DMS53 treated with DMSO at 0.1 percent for 48 hours (cell line): ENCODE measurements at regions not wholly inside any gene's neighbourhood (a gene's known extent, or its start where the extent isn't known, plus 50 kb on each side); places are given as distances from the start of the nearest gene placed in this dataset.
"Not testable (repeated sequence)": the region's sequence is repeated elsewhere in the genome, so short reads cannot be mapped to it uniquely, and the experiment has no call there.

Source experiments
- DNase-seq: peaks from one replicate; lab custom pipeline; 2025; ENCODE audit not compliant: unreplicated experiment; lab: John Stamatoyannopoulos, UW

DNA sequence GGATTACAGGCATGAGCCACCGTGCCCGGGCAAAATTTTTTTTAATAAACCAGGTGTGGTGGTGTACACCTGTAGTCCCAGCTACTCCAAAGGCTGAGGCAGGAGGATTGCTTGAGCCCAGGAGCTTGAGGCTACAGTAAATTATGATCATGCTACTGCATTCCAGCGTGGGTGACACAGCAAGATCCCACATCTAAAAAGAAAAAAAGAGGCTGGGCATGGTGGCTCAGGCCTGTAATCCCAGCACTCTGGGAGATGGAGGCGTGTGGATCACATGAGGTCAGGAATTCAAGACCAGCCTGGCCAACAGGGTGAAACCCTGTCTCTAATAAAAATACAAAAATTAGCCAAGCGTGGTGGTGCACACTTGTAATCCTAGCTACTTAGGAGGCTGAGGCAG is 125.6 kb downstream of the ZNF281 start:
- not testable (repeated sequence) for DNase-seq

DNA sequence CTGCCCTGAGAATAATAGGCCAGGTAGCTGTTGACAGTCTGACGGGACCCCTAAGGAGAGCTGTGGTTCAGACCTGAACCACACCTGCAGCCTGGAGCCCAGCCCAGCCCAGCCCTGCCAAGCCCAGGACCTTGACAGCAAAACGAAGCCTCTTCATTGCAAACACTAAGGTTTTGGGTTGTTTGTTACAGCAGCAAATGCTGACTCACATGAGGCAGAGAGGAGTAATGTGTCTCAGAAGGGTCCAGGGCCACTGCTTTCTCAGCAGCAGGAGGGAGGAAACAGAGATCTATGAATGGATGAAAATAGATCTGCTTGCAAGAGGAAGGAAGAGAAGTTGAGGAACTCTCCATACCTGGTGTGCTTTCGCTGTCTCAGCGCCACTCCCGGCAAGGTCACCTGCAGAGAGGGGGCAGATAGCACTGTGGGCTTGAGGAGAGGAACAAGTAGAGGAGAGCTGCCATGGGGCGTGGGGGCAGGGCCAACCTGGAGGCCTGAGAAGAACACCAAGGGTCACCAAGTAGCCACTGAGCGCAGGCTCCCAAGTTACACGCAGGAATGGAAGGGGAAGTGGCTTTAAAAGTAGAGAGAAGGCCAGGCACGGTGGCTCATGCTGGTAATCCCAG is 127.2 kb downstream of the ZNF281 start:
- DNase-seq, result no peak

DNA sequence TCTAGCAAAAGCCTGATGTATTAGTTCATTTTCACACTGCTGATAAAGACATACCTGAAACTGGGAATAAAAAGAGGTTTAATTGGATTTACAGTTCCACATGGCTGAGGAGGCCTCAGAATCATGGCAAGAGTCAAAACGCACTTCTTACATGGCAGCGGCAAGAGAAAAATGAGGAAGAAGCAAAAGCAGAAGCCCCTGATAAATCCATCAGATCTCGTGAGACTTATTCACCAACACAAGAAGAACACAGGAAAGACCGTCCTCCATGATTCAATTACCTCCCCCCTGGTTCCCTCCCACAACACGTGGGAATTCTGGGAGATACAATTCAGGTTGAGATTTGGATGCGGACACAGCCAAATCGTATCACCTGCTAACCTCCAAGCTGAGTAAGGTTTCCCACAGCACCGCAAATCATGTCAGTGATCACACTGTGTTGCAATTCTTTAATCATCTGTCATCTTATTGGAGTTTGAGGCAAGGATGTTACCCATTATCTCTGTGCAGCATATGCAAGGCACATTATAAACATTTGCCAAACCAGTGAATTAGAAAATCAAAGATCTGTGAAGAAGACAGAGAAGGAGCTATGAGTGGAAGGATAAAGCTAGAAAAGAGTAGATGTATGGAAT is 128.5 kb downstream of the ZNF281 start:
- DNase-seq, result no peak

DNA sequence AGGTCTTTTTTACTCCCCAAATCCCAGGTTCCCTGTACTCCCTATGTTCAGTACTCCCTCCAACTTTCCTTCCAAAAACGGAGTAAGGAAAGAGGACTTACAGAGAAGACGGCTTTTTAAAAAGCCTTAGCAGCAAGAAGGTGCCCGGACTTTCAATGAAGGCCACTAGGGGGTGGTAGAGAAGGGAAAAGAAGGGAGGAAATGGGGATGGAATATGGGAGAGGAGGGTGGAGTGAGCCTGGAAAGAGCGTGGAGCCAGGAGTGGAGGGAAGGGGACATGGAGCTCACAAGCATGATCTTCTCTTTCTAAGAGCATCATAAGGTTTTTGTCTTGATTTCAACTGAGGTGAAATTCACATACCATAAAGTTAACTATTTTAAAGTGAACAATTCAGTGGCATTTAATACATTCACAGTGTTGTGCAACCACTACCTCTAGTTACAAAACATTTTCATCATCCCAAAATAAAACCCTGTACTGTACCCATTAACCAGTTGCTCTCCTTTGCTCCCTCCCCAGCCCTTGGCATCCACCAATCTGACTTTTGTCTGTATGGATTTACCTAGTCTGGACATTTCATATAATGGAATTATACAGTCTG is 129.9 kb downstream of the ZNF281 start:
- peak; percentile 80 for DNase-seq

- no peak for DNase-seq
Observed at GRCh38 chr1:200275816-200276453, 133.9 kb downstream of the ZNF281 start.

DNA sequence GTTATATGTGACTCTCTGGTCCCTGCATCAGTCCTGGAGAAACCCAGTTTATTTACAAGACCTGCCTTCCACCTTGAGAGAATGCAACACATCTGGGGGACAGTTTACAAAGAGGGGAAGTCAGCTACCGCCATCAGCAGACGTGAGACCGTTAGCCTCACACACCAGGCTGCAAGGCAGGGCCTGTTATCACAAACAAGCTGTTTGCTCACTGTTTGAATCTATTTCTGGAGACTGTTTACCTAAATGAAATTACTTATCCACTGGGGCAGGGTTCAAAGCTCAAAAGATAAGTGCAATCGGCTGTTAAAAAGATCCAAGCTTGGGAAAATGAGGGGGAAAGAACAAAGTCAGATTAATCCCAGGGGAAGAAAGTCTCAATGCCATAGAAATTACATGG is 134.4 kb downstream of the ZNF281 start:
- DNase-seq, result no peak

DNA sequence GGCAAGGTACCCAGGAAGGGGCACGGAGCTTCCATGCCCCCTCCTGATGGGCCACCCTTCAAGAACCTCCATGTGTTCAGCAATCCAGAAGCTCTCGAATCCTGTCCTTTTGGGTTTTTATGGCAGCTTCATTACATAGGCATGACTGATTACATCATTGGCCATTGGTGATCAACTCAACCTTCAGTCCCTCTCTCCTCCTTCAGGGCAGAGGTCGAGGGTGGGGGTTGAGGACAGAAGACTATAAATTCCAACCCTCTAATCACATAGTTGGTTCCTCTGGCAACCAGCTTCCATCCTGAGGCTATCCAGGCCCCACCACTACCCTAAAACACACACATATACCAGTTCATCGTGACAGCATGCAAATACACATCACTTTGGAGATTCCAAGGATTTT is 135.7 kb downstream of the ZNF281 start:
- no peak for DNase-seq

GRCh38 chr1:200272481-200273068 is 137.3 kb downstream of the ZNF281 start:
- no peak for DNase-seq

DNA sequence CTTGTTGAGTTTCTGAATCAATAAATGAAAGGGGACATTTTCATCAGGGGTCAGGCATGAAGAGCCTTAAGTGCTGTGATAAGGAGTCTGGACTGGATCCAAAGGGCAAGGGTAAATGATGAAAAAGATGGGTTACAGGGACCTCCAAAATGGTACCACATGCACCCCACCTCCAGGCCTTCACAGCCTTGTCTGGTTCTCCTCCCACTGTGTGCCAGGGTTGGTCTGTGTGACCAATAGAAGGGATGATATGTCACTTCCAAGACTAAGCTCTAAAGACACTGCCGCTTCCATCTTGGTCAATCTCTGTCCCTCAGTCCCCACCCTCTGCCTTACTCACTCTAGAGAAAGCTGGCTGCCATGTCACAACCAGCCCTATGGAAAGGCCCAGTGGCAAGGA is 140.6 kb downstream of the ZNF281 start:
- DNase-seq, result no peak

DNA sequence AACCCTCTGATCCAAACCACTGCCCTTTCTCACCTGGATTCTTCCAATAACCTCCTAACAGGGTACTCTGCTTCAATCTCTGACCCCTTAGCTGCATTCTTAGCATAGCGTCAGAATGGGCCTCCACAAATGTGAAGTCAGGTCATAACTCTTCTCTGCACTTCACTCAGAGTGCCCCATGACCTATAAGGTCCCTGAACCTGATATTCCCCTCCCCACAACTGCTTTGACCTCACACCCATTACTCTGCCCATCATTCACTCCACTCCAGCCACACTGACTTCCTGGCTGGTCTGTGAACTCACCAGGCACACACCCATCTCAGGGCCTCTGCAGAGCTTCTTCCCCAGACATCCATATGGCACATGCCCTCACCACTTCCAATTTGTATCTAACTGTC is 141.9 kb downstream of the ZNF281 start:
- no peak for DNase-seq

GRCh38 chr1:200267458-200267857 is 142.4 kb downstream of the ZNF281 start:
- DNase-seq, result no peak

GRCh38 chr1:200266871-200267270 is 143.0 kb downstream of the ZNF281 start:
- DNase-seq, result no peak

GRCh38 chr1:200265881-200266280 is 144.0 kb downstream of the ZNF281 start:
- DNase-seq, result no peak

GRCh38 chr1:200265104-200265503 is 144.7 kb downstream of the ZNF281 start:
- no peak for DNase-seq

- no peak for DNase-seq
Observed at GRCh38 chr1:200263203-200263602, 146.6 kb downstream of the ZNF281 start.

- DNase-seq, result no peak
Observed at GRCh38 chr1:200262326-200262965, 147.4 kb downstream of the ZNF281 start.

DNA sequence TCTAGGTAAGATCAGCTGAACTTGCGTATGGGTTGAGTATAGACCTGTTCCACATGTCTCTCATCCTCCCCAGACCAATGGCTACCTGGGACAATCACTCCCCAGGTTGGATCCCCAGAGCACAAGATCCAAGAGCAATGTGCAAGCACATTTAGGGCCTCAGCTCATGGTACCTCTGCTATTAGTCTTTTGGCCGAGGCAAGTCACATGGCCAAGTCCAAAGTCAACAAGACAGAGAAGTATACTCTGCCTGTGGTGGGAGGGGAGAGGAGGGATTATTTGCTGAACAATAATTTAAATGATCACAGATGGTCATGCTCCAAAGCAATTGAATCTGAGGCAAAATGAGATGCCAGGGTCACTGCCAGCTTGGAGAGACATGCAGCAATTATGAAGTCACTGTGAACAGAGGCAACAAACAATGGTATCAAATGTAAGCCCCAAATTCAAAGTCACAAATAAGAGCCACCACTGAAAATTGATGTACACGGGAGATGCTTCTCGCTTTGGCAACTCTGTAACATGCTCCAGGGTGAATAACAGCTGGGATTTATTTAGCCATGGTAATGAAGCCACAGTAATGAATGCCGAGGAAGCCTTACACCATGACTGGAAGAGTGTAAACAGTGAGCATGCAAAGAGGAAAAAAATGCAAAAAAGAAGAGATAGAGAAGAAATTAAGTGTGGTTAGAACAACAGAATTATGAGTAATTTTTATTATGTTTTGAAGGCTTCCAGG is 149.1 kb downstream of the ZNF281 start:
- no peak for DNase-seq

- peak; percentile 48 for DNase-seq
Observed at GRCh38 chr1:200258447-200259375, 151.1 kb downstream of the ZNF281 start.

- DNase-seq, result no peak
Observed at GRCh38 chr1:200257235-200257634, 152.6 kb downstream of the ZNF281 start.

DNA sequence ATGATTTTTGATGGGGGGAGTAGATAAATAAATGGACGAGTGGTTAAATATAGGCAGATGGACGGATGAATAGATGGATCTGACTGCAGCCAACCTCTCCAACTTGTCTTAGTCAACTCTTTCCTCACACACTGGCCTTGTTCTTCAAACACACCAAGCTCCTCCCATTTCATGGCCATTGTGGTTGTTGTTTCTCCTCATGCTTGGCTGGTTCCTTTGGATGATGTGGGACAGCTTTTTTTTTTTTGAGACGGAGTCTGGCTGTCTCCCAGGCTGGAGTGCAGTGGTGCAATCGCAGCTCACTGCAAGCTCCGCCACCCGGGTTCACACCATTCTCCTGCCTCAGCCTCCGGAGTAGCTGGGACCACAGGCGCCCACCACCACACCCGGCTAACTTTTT is 155.2 kb downstream of the ZNF281 start:
- peak; percentile 27 for DNase-seq
